Astrocyte (in vitro differentiated cells and primary cell): ENCODE measurements at regions not wholly inside any gene's neighbourhood (a gene's known extent, or its start where the extent isn't known, plus 50 kb on each side); places are given as distances from the start of the nearest gene placed in this dataset.

ENCODE experiments used
- DNase-seq: peaks from one replicate; pipeline ENCODE4 v3.0.0-alpha.2; 2010; ENCODE audit warnings: low read depth
- FAIRE-seq: peaks from 2 replicates; lab custom pipeline; 2011; peaks lifted over from hg19 to GRCh38; lab: Jason Lieb, UNC
- H2AFZ ChIP-seq: 2 replicates; pipeline ENCODE4 v1.6.0; 2012; ENCODE audit warnings: low read depth, low read length, inconsistent platforms
- H3K27ac ChIP-seq: 2 replicates; pipeline ENCODE4 v1.5.1; 2011; ENCODE audit warnings: low read depth, low read length, inconsistent platforms
- H3K27me3 ChIP-seq: 2 replicates; pipeline ENCODE4 v1.6.0; 2011; ENCODE audit warnings: low read length, inconsistent platforms; ENCODE audit not compliant: insufficient read depth
- H3K36me3 ChIP-seq: 2 replicates; pipeline ENCODE4 v1.5.1; 2011; ENCODE audit warnings: low read length, inconsistent platforms; ENCODE audit not compliant: insufficient read depth
- H3K4me1 ChIP-seq: 2 replicates; pipeline ENCODE4 v1.5.1; 2011; ENCODE audit warnings: low read length, inconsistent platforms; ENCODE audit not compliant: insufficient read depth
- H3K4me2 ChIP-seq: 2 replicates; pipeline ENCODE4 v1.6.0; 2012; ENCODE audit warnings: low read length, inconsistent platforms
- H3K4me3 ChIP-seq: 2 replicates; pipeline ENCODE4 v1.5.1; 2011; ENCODE audit warnings: low read depth, mild to moderate bottlenecking, low read length, inconsistent platforms; ENCODE audit not compliant: insufficient read depth
- H3K79me2 ChIP-seq: 2 replicates; pipeline ENCODE4 v1.6.0; 2012; ENCODE audit warnings: mild to moderate bottlenecking, low read length, inconsistent platforms; ENCODE audit not compliant: insufficient read depth
- H3K9ac ChIP-seq: 2 replicates; pipeline ENCODE4 v1.6.0; 2012; ENCODE audit warnings: mild to moderate bottlenecking, low read length, inconsistent platforms
- H3K9me3 ChIP-seq: 2 replicates; pipeline ENCODE4 v1.5.1; 2012; ENCODE audit warnings: low read depth, mild to moderate bottlenecking, low read length, inconsistent platforms; ENCODE audit not compliant: insufficient read depth
- H4K20me1 ChIP-seq: 2 replicates; pipeline ENCODE4 v1.6.0; 2012; ENCODE audit warnings: low read length, inconsistent platforms; ENCODE audit not compliant: insufficient read depth
- H3K27ac Mint-ChIP-seq: one replicate; pipeline ENCODE4 v1.8.0; 2021; ENCODE audit warnings: mild to moderate bottlenecking, mixed read lengths; ENCODE audit not compliant: unreplicated experiment
- H3K27me3 Mint-ChIP-seq: one replicate; pipeline ENCODE4 v1.8.0; 2021; ENCODE audit warnings: low read depth, mixed read lengths; ENCODE audit not compliant: unreplicated experiment
- H3K36me3 Mint-ChIP-seq: one replicate; pipeline ENCODE4 v1.8.0; 2021; ENCODE audit warnings: low read depth, mixed read lengths; ENCODE audit not compliant: unreplicated experiment
- H3K4me1 Mint-ChIP-seq: one replicate; pipeline ENCODE4 v1.8.0; 2021; ENCODE audit warnings: low read depth, mixed read lengths; ENCODE audit not compliant: unreplicated experiment
- H3K4me3 Mint-ChIP-seq: one replicate; pipeline ENCODE4 v1.8.0; 2021; ENCODE audit warnings: mild to moderate bottlenecking, moderate library complexity, mixed read lengths; ENCODE audit not compliant: unreplicated experiment
- H3K9me3 Mint-ChIP-seq: one replicate; pipeline ENCODE4 v1.8.0; 2021; ENCODE audit warnings: mild to moderate bottlenecking, mixed read lengths; ENCODE audit not compliant: unreplicated experiment
- EZH2 ChIP-seq: IDR thresholded peaks from 2 replicates; pipeline ENCODE4 v1.6.1; 2012; ENCODE audit warnings: mild to moderate bottlenecking, low read length, inconsistent platforms; ENCODE audit not compliant: insufficient read depth
- TF ChIP-seq, protein P1 (sequence below): IDR thresholded peaks from 2 replicates; pipeline ENCODE4 v1.5.1; 2011; ENCODE audit warnings: low read depth, mild to moderate bottlenecking, inconsistent platforms, low read length, moderate library complexity; ENCODE audit not compliant: insufficient read depth

DNA sequence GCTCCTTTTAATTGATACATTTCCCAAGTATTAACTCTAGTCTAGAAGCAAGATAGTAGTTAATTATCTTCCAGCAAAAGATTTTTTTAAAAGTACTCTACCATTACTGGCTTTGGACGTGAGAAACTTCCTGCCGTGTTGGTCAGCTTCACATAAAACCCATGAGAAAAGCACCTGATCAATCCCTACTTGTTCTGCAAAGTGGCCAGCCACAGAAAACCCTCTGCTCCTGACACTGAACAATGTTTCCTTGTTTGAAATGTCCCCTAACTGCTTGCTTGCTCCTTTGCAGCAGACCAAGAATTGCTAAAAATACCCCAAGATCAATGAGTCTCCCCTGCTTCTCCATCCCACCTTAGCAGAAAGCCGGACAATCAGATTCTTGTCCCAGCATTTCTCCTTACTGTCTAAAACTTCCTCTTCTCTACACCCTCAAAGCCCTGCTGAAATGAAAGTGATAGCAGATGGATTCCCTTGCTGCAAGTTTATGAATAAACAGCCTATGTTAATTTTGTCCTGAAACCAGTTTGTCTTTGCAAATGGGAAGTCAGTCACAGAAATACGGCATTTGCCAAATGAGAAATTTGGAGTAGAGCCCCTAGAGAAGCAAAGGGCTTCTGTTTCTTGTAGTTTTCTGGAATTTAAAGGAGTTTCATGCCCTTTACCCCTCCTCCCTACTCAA is 207.1 kb upstream of the ARHGAP20 start:
- Histone ChIP-seq H3K27me3 (peaks cover 10% of the 10 kb centered on the region), H3K36me3 (no peaks in the 10 kb centered on the region), H3K4me2 (no peak overlapping the region), H3K4me1 (no peaks in the 10 kb centered on the region), H3K9me3 (no peaks in the 10 kb centered on the region), H3K9ac (no peak overlapping the region), H4K20me1 (no peaks in the 10 kb centered on the region), H2AFZ (no peak overlapping the region), H3K4me3 (no peak overlapping the region), H3K79me2 (no peaks in the 10 kb centered on the region), H3K27ac (no peak overlapping the region)
- DNase-seq (no peak), FAIRE-seq (no peak)
- H3K27ac Mint-ChIP-seq: no peak overlapping the region
- TF ChIP-seq, protein P1, sequence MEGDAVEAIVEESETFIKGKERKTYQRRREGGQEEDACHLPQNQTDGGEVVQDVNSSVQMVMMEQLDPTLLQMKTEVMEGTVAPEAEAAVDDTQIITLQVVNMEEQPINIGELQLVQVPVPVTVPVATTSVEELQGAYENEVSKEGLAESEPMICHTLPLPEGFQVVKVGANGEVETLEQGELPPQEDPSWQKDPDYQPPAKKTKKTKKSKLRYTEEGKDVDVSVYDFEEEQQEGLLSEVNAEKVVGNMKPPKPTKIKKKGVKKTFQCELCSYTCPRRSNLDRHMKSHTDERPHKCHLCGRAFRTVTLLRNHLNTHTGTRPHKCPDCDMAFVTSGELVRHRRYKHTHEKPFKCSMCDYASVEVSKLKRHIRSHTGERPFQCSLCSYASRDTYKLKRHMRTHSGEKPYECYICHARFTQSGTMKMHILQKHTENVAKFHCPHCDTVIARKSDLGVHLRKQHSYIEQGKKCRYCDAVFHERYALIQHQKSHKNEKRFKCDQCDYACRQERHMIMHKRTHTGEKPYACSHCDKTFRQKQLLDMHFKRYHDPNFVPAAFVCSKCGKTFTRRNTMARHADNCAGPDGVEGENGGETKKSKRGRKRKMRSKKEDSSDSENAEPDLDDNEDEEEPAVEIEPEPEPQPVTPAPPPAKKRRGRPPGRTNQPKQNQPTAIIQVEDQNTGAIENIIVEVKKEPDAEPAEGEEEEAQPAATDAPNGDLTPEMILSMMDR: no peak
- TF ChIP-seq EZH2: no peak
- no peaks in the 10 kb centered on the region for H3K36me3 Mint-ChIP-seq
- no peak overlapping the region for H3K4me3 Mint-ChIP-seq
- peaks cover 2% of the 10 kb centered on the region for H3K4me1 Mint-ChIP-seq
- no peaks in the 10 kb centered on the region for H3K9me3 Mint-ChIP-seq
- peaks cover 11% of the 10 kb centered on the region for H3K27me3 Mint-ChIP-seq

DNA sequence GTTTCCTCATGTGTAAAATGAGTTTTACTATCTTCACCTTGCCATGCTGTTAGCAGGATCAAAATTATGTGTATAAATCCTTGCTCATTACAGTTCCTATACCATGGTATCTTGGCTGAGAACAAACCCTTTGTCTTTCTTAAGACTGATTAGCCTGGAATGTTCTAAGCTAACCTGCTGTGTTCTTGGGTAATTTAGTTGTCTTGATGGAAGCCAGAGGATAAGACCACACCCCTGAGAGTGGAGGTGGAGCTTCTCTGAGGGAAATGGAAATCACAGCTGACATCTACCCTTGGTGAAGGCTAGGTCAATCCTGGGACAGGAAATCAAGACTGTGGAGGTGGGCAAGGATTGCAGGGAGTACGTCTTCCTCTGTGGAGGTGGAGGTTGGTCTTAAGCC is 206.1 kb upstream of the ARHGAP20 start:
- H3K4me3 Mint-ChIP-seq: no peak overlapping the region
- H3K9me3 ChIP-seq: no peaks in the 10 kb centered on the region
- no peak overlapping the region for H3K27ac ChIP-seq
- H3K36me3 ChIP-seq: no peaks in the 10 kb centered on the region
- TF ChIP-seq, protein P1: no peak
- no peak for TF ChIP-seq EZH2
- H3K27me3 Mint-ChIP-seq: peaks cover 11% of the 10 kb centered on the region
- H3K4me1 ChIP-seq: no peaks in the 10 kb centered on the region
- H3K9ac ChIP-seq: no peak overlapping the region
- no peak overlapping the region for H2AFZ ChIP-seq
- H3K4me2 ChIP-seq: no peak overlapping the region
- H3K9me3 Mint-ChIP-seq: no peaks in the 10 kb centered on the region
- H3K4me1 Mint-ChIP-seq: peaks cover 2% of the 10 kb centered on the region
- H3K4me3 ChIP-seq: no peak overlapping the region
- no peaks in the 10 kb centered on the region for H4K20me1 ChIP-seq
- H3K27ac Mint-ChIP-seq: no peak overlapping the region
- H3K27me3 ChIP-seq: peaks cover 10% of the 10 kb centered on the region
- FAIRE-seq (no peak), DNase-seq (no peak)
- no peaks in the 10 kb centered on the region for H3K36me3 Mint-ChIP-seq
- H3K79me2 ChIP-seq: no peaks in the 10 kb centered on the region

DNA sequence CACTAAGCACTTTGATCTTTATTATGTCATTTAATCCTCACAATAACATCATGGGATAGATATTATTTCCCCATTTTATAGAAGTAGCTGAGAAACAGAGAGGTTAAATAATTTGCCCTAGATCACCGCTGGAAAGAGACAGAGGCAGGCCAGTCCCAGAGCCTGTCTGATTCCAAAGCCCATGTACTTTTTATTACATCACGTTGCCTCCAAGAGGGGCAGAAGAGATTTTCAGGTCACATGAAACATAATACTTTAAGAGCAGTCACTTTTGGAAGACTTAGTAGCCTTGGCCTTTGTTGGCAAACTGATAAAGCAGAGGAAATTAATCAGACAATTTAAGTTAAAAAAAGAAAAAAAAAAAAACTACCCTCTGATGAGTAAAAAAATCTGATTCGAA is 200.2 kb upstream of the ARHGAP20 start:
- Mint-ChIP-seq H3K4me1 (peaks cover 12% of the 10 kb centered on the region), H3K9me3 (no peaks in the 10 kb centered on the region), H3K27me3 (peaks cover 15% of the 10 kb centered on the region), H3K27ac (no peak overlapping the region), H3K4me3 (no peak overlapping the region), H3K36me3 (no peaks in the 10 kb centered on the region)
- no peak overlapping the region for H3K27ac ChIP-seq
- H3K79me2 ChIP-seq: no peaks in the 10 kb centered on the region
- no peak for FAIRE-seq
- no peaks in the 10 kb centered on the region for H3K36me3 ChIP-seq
- H3K4me2 ChIP-seq: no peak overlapping the region
- H2AFZ ChIP-seq: no peak overlapping the region
- no peak for DNase-seq
- H3K9ac ChIP-seq: no peak overlapping the region
- H4K20me1 ChIP-seq: no peaks in the 10 kb centered on the region
- H3K9me3 ChIP-seq: no peaks in the 10 kb centered on the region
- TF ChIP-seq EZH2: no peak
- TF ChIP-seq, protein P1: no peak
- H3K4me3 ChIP-seq: no peak overlapping the region
- peaks cover 12% of the 10 kb centered on the region for H3K4me1 ChIP-seq
- no peaks in the 10 kb centered on the region for H3K27me3 ChIP-seq
